PFSK-1 (cell line): ENCODE measurements at regions not wholly inside any gene's neighbourhood (a gene's known extent, or its start where the extent isn't known, plus 50 kb on each side); places are given as distances from the start of the nearest gene placed in this dataset.

Source experiments
- FOXP2 ChIP-seq: optimal IDR thresholded peaks from 2 replicates; pipeline ENCODE3; 2011; ENCODE audit warnings: borderline replicate concordance, control low read depth, inconsistent platforms; ENCODE audit not compliant: insufficient read depth; ENCODE audit errors: extremely low read length, extremely low read depth
- POLR2AphosphoS5 ChIP-seq: IDR thresholded peaks from 2 replicates; pipeline ENCODE4 v1.6.1; 2012; ENCODE audit warnings: low read depth, mild to moderate bottlenecking, control low read depth, low read length, moderate library complexity
- REST ChIP-seq, 2 experiments: IDR thresholded peaks; 2 replicates each; pipeline versions ENCODE4 v1.6.1 to v1.8.0; 2011 to 2012; ENCODE audit warnings: low read depth in 2 of 2, low read length in 2 of 2, control low read depth in 1 of 2, inconsistent platforms in 1 of 2, mild to moderate bottlenecking in 1 of 2, moderate library complexity in 1 of 2; ENCODE audit not compliant: insufficient read depth in 1 of 2
- SIN3A ChIP-seq: IDR thresholded peaks from 2 replicates; pipeline ENCODE4 v1.6.1; 2012; ENCODE audit warnings: mild to moderate bottlenecking, low read length, moderate library complexity, borderline replicate concordance; ENCODE audit not compliant: insufficient read depth
- TAF1 ChIP-seq: IDR thresholded peaks from 2 replicates; pipeline ENCODE4 v1.6.1; 2012; ENCODE audit warnings: low read length, control low read depth, borderline replicate concordance; ENCODE audit not compliant: insufficient read depth

GRCh38 chr1:233453433-233454200, 126.1 kb downstream of the MAP3K21 start:
- TF ChIP-seq FOXP2, result no peak
- no peak for TF ChIP-seq POLR2AphosphoS5
- no peak for TF ChIP-seq TAF1
- no peak for TF ChIP-seq REST (IDR thresholded peaks at IDR 0.05; ENCODE audit: insufficient read depth in 1 of 2, low read depth in 2 of 2, low read length in 2 of 2)
- no peak for TF ChIP-seq SIN3A

DNA sequence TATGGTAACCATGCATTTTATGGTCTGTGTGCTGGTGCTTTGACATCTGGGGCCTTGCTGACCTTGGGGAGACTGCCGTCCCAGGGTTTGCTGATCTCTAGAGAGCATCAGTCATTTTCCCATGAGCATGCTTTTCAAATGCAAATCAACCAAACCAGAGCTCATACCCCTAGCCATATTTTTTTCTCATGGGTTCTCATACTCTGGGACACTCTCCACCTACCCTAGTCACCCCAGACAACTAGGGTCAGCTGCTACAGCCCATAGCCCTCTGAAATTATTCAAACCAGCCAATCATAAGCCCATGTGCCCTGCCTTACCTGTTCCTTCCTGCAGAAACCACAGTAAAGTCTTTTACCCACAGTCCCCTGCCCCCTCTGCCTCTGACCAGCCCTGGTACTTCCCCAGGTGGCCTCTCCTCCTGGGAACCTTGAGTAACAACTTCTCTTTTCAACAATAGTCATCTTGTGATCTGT, 132.0 kb downstream of the MAP3K21 start:
- TF ChIP-seq TAF1 (no peak), REST (IDR thresholded peaks at IDR 0.05; ENCODE audit: insufficient read depth in 1 of 2, low read depth in 2 of 2, low read length in 2 of 2) (no peak), FOXP2 (no peak)

- TF ChIP-seq REST (IDR thresholded peaks at IDR 0.05; ENCODE audit: insufficient read depth in 1 of 2, low read depth in 2 of 2, low read length in 2 of 2), result no peak
- TF ChIP-seq POLR2AphosphoS5, result no peak
- TF ChIP-seq SIN3A, result no peak
- TF ChIP-seq FOXP2, result no peak
- TF ChIP-seq TAF1, result no peak
These were observed 132.4 kb downstream of the MAP3K21 start for GRCh38 chr1:233459968-233460367.

GRCh38 chr1:233460692-233461091, 133.2 kb downstream of the MAP3K21 start:
- no peak for TF ChIP-seq POLR2AphosphoS5
- TF ChIP-seq SIN3A, result no peak
- TF ChIP-seq FOXP2, result no peak
- no peak for TF ChIP-seq REST (IDR thresholded peaks at IDR 0.05; ENCODE audit: insufficient read depth in 1 of 2, low read depth in 2 of 2, low read length in 2 of 2)
- TF ChIP-seq TAF1, result no peak
